ENCODE measurements at regions not wholly inside any gene's neighbourhood (a gene's known extent, or its start where the extent isn't known, plus 50 kb on each side); places are given as distances from the start of the nearest gene placed in this dataset.

- TF ChIP-seq CTCF (IDR thresholded peaks at IDR 0.05) (no peak), EZH2 (IDR thresholded peaks at IDR 0.05; ENCODE audit: borderline replicate concordance, insufficient read depth, low read depth, low read length, poor library complexity, severe bottlenecking) (no peak)
Measured at GRCh38 chrX:73922856-73923455, 70.4 kb upstream of the XIST start.
